Activated CD8-positive, alpha-beta memory T cell treated with anti-CD3 and anti-CD28 coated beads for 48 hours (primary cell): ENCODE measurements at regions not wholly inside any gene's neighbourhood (a gene's known extent, or its start where the extent isn't known, plus 50 kb on each side); places are given as distances from the start of the nearest gene placed in this dataset.
"Not testable (repeated sequence)": the region's sequence is repeated elsewhere in the genome, so short reads cannot be mapped to it uniquely, and the experiment has no call there.

Experiments
- DNase-seq, 3 experiments: peaks; one replicate each; pipeline ENCODE4 v3.0.0-alpha.2; 2020; ENCODE audit warnings: low read depth in 2 of 3, low spot score in 2 of 3

DNA sequence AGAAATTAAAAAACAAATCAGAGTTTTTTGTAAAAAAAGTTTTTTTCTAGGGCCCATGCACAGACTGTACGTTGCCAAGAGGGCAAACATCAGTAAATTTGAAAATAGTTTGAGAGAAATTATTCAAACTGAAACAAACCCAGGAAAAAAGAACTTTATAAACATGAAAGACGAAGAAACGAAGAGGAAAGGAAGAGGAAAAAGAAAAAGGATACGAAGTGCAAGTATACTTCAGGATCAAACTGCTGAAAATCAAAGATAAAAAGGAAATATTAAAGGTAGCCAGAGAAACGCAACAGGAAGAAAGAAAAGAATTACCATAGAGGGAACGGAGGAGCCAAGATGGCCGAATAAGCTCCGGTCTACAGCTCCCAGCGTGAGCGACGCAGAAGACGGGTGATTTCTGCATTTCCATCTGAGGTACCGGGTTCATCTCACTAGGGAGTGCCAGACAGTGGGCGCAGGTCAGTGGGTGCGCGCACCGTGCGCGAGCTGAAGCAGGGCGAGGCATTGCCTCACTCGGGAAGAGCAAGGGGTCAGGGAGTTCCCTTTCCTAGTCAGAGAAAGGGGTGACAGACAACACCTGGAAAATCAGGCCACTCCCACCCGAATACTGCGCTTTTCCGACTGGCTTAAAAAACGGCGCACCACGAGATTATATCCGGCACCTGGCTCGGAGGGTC, 94.4 kb upstream of the GAS1 start:
- not testable (repeated sequence) for DNase-seq

DNA sequence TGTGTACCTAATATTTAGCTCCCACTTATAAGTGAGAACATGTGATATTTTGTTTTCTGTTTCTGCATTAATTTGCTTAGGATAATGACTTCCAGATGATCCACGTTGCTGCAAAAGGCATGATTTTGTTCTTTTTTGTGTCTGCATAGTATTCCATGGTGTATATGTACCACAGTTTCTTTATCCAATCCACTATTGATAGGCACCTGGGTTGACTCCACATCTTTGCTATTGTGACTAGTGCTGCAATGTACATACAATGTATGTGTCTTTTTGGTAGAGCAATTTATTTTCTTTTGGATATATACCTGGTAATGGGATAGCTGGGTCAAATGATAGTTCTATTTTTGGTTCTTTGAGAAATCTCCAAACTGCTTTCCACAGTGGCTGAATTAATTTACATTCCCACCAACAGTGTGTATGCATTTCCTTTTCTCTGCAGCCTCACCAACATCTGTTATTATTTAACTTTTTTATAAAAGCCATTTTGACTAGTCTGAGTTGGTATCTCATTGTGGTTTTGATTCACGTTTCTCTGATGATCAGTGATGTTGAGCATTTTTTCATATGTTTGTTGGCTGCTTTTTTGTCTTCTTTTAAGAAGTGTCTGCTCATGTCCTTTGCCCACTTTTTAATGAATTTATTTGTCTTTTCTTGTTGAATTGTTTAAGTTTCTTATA, 102.8 kb upstream of the GAS1 start:
- not testable (repeated sequence) for DNase-seq

DNA sequence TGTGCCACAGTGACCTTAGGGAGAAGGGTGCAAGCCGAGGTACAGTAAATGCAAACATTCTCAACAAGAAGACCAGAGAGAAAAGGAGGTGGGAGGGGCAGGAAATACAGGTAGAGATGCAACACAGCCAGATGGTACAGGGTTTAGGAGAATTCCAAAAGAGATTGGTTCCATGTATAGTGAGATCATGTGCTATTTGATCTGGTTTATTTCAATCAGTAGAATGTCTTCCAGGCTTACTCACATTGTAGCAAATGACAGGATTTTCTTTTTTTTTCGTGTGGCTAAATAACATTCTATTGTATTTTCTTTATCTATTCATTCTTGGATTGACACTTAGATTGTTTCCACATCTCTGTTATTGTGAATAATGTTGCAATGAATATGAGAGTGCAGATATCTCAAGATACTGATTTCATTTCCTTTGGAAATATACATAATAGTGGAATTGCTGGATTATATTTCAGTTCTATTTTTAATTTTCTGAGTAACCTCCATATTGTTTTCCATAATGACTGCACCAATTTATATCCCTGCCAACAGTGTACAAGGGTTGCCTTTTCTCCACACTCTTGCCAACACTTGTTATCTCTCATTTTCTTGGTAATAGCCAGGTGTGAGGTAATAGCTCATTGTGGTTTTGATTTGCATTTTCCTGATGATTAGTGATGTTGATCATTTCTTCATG, 107.8 kb upstream of the GAS1 start:
- no peak for DNase-seq

DNA sequence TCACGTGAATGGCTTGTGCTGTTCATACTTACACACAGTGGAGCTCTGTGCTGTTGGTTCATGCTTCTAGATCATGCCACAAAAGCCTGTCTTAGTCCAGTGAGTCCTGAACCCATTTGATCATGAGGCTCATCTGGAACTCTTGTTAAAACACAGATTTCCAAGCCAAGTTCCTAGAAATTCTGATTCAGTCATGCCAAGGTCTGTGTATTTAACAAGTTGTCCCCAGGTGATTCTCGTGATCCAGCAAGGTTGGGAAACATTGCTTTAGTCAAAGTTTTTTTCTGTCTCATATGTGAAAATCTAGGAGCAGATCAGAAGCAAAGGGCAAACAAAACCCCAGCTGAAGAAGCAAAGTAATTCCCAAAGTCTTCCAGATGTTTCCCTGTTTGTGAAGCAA, 112.5 kb upstream of the GAS1 start:
- no peak for DNase-seq

DNA sequence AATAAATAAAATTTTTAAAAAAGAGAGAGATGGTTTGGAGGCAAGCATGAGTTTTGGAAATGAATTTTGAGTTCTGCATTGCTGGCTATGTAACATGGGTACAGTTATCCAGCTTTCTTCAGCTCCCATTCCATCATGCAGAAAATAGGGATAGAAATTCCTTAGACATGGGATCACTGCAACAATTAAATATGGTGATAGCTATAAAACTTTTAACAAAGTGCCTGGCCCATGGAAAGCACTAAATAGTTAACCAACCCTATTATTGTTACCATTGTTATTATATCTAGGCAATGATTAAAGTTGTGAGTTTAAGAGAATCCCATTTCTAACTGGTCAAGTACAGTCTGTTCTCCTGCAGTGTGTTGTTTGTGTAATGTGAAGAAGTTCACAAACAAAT, 115.4 kb upstream of the GAS1 start:
- no peak for DNase-seq

- DNase-seq = no peak
Observed at GRCh38 chr9:87063246-87063645, 115.9 kb upstream of the GAS1 start.

GRCh38 chr9:87063871-87064270, 116.6 kb upstream of the GAS1 start:
- no peak for DNase-seq

DNA sequence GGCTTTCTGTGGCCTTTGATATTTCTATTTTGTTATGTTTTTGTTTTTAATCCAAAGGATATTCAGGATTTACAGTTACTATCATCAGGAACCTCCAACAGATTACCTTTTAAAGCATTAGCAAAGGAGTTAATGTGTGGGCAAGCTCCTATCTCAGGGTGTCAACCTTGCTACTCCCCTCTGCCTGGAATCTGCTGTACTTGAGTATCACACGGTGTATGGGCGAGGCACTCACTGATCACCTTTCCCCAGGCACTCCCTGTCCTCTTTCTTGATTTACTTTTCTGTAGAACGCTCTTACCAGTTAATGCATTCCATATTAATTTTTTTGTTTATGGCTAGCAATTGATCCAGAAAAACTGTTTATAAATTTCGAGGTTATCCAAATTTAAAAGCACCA, 117.0 kb upstream of the GAS1 start:
- no peak for DNase-seq

DNA sequence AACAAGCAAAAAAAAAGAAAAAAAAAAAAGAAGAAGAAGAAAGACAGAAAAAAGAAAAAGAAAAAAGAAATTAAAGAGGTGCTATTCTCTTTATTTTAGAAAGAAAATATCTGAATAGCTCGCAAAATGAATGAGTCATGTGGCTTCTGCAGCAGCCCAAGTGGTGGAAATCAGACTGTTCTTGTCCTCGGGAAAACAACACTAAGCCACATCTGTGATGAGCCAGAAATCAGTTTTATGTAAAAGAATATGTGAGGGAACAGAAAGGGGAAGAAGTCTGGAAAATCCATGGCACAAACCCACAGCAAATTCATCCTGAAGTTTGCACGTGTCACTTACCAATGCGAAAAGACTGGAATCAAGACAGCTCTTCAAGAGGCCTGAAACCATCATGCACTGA, 118.7 kb upstream of the GAS1 start:
- no peak for DNase-seq

DNA sequence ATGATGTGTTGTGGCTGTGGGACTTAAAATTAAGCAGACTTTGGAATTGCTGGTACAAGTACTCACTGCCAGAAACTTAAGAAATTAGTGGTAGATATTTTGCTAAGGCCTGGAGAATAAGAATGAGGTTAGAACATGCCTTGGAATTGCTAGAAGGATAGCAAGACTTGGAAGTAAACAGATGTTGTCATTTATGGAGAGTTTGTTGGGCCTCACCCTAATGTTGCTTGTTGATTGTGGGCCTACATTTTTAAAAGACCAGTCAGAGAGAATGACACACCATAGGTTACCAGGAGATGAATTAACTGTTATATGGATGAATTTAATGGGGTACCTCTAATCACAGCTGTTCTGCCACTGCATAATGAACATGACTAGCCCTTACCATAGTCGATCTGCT, 120.1 kb upstream of the GAS1 start:
- no peak for DNase-seq

GRCh38 chr9:87068177-87068840, 121.0 kb upstream of the GAS1 start:
- no peak for DNase-seq

DNA sequence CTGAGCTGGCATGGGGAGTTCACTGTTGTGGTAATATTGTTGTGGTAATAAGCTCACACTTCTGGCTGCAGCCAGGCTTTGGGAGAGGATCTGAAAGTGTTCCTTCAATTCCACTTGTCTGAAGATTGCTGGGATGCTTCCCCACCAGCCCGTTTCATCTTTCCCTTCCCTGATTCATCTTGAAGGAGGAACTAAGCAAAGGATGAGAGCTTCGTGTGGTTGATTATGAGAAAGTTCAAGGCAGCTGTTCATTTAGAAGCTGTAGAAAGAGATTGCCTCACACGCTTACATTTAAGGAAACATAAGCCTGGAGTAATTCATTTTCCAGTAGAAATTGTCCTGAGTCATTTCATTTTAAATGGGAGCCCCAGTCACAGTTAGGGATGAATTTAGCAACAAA, 122.4 kb upstream of the GAS1 start:
- DNase-seq = no peak

DNA sequence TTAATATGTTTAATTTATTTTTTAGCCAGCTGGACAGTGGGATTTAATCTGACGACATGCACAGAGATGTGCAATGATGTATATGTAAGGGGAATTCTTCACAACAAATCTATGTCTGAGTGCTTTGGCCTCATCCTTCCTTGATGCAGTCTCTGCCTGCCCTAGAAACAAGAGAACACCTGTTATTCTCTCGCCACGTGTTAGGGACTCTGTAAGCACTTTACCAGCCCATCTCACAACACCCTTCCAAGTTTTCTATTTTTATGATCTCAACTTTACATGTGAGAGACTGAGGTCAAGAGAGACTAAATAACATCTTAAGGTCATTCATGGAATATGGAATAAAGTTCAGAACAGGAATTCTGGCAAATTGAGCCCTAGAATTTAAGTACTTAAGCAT, 123.0 kb upstream of the GAS1 start:
- DNase-seq = no peak

- DNase-seq = no peak
Observed at GRCh38 chr9:87071473-87071872, 124.2 kb upstream of the GAS1 start.

GRCh38 chr9:87073692-87074091, 126.4 kb upstream of the GAS1 start:
- DNase-seq = no peak

DNA sequence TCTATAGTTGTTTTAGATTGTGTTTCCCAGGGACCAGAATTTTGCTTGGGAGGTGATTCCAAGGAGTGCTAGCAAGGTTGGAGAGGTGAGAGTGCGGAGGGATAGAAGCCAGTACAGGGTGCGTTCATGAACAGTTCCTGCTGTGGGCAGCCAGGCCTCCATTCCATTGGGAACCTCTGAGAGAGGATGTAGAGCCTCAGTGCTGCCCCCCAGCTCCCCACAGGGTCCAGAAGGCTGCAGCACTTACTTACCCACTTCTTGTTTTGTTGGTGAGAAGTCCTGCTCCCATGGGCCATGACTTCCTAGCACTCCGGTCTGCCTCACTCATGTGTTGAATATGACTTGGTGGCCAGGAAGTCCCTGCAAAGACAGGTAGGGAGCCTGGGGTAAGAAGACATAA, 128.2 kb upstream of the GAS1 start:
- DNase-seq = no peak

GRCh38 chr9:87076825-87077224, 129.5 kb upstream of the GAS1 start:
- no peak for DNase-seq

- no peak for DNase-seq
Observed at GRCh38 chr9:87077986-87078385, 130.7 kb upstream of the GAS1 start.

- DNase-seq = no peak
Observed at GRCh38 chr9:87080512-87081264, 133.4 kb upstream of the GAS1 start.

DNA sequence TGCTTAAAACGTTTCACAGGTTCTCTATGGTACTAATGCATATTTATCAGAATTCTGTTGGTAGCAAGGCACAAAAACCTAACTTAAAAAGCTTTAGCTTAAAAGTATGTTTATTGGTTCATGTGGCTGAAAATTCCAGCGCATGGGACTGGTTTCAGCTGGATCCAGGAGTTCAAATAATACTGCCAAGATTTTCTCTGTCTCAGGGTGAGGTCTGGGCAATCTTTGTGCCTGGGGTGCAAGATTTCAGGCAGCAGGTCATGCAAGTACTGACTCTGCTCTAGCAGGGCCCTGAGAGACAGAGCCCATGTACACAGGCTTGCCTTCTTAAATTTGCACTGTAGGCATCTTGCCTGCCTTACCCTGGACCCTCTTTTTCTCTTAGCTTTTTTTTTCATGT, 134.2 kb upstream of the GAS1 start:
- no peak for DNase-seq

GRCh38 chr9:87083986-87084385, 136.7 kb upstream of the GAS1 start:
- DNase-seq = no peak
